ENCODE measurements at regions not wholly inside any gene's neighbourhood (a gene's known extent, or its start where the extent isn't known, plus 50 kb on each side); places are given as distances from the start of the nearest gene placed in this dataset.

DNA sequence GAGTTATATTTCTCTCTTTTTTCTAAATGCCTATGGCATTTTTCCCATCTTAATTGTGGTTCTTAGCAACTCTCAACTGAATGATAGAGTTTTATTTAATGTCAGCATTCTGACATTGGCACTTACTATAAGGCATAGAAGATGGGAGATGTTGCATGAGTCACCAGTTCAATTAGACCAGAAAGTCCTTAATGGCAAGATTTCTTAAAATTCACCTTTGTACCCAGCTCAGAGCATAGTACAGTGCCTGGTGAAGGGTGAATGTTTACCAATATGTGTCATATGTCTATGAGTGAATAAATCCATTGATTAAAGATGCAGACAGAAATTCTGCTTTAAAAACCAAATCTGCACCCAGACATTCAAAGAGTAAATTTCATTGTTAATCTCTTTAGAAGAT, 526.9 kb downstream of the EFNB2 start:
- Histone ChIP-seq H3K4me1 (ENCODE audit: control insufficient read depth, insufficient read depth, low read length, poor library complexity, severe bottlenecking) (no peaks in the 10 kb centered on the region), H3K36me3 (ENCODE audit: control insufficient read depth, insufficient read depth, low read length) (no peaks in the 10 kb centered on the region), H3K27ac (ENCODE audit: insufficient read depth, low read length, poor library complexity, severe bottlenecking) (no peak overlapping the region), H3K27me3 (ENCODE audit: control insufficient read depth, insufficient read depth, low read length) (no peaks in the 10 kb centered on the region), H3K9me3 (ENCODE audit: control insufficient read depth in 2 of 2, low read length in 2 of 2) (peaks cover 0 to 2% of the 10 kb centered on the region in 2 experiments), H3K4me3 (ENCODE audit: low read depth, low read length) (no peak overlapping the region)
- no peaks in the 10 kb centered on the region for H3K36me3 Mint-ChIP-seq
- H3K27me3 Mint-ChIP-seq = no peaks in the 10 kb centered on the region
- DNase-seq (no peak), ATAC-seq (ENCODE audit: low read depth in 2 of 2) (no peak)
- H3K4me3 Mint-ChIP-seq = no peak overlapping the region
- no peak overlapping the region for H3K27ac Mint-ChIP-seq
- H3K4me1 Mint-ChIP-seq = no peaks in the 10 kb centered on the region
- H3K9me3 Mint-ChIP-seq = peaks cover 0 to 5% (median 3%) of the 10 kb centered on the region in 7 donors

DNA sequence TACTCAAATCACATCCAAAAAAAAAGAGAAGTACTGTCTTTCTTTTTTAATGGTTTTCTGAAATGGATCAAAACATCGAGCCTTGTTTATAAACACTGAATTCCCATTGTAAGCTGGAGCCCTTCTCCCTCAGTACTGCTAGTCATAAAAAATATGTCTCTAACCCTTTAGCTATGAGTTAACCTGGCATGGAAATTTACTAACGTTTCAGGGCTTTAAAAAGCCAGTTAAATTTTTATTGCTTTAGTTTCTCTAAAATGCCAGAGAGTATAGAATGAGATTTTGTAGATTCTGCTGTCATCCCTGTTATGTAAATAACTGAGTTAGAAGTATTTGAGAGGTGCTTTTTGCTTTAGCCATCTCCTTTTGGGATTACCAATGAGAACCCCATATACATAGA, 528.3 kb downstream of the EFNB2 start:
- peaks cover 0 to 5% (median 3%) of the 10 kb centered on the region in 7 donors for H3K9me3 Mint-ChIP-seq

DNA sequence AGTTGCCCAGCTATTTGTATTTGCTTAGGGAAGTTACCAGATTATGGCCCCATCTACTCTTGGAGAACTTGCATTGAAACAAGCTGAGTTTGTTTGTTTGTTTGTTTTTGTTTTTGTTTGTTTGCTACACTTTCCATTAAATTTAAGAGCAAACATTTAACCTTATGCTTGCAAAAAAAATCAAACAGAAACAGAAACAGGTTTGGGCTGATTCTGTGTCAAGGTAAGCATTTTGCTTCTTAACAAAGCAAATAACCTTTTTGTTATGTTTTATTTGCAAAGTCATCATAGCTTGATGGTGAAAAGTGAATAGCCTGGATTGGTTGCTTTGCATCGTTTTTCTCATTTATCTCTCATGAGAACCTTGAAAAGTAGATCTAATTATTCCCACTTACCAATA, 531.8 kb downstream of the EFNB2 start:
- peaks cover 0 to 2% of the 10 kb centered on the region in 2 experiments for H3K9me3 ChIP-seq (ENCODE audit: control insufficient read depth in 2 of 2, low read length in 2 of 2)
- no peaks in the 10 kb centered on the region for H3K4me1 ChIP-seq (ENCODE audit: control insufficient read depth, insufficient read depth, low read length, poor library complexity, severe bottlenecking)
- ATAC-seq (ENCODE audit: low read depth in 2 of 2) = no peak
- no peaks in the 10 kb centered on the region for H3K36me3 Mint-ChIP-seq
- no peak for DNase-seq
- H3K36me3 ChIP-seq (ENCODE audit: control insufficient read depth, insufficient read depth, low read length) = no peaks in the 10 kb centered on the region
- no peaks in the 10 kb centered on the region for H3K4me1 Mint-ChIP-seq
- no peaks in the 10 kb centered on the region for H3K27me3 Mint-ChIP-seq
- H3K27ac Mint-ChIP-seq = no peak overlapping the region
- peaks cover under 1 to 8% (median 5%) of the 10 kb centered on the region in 7 donors for H3K9me3 Mint-ChIP-seq
- H3K4me3 Mint-ChIP-seq = no peak overlapping the region
- no peak overlapping the region for H3K27ac ChIP-seq (ENCODE audit: insufficient read depth, low read length, poor library complexity, severe bottlenecking)
- H3K27me3 ChIP-seq (ENCODE audit: control insufficient read depth, insufficient read depth, low read length) = no peaks in the 10 kb centered on the region
- H3K4me3 ChIP-seq (ENCODE audit: low read depth, low read length) = no peak overlapping the region

More for the DNA sequence above, 528.3 kb downstream of the EFNB2 start:
- Histone ChIP-seq H3K27ac (ENCODE audit: insufficient read depth, low read length, poor library complexity, severe bottlenecking) (no peak overlapping the region), H3K4me3 (ENCODE audit: low read depth, low read length) (no peak overlapping the region), H3K9me3 (ENCODE audit: control insufficient read depth in 2 of 2, low read length in 2 of 2) (peaks cover 0 to 2% of the 10 kb centered on the region in 2 experiments), H3K36me3 (ENCODE audit: control insufficient read depth, insufficient read depth, low read length) (no peaks in the 10 kb centered on the region), H3K4me1 (ENCODE audit: control insufficient read depth, insufficient read depth, low read length, poor library complexity, severe bottlenecking) (no peaks in the 10 kb centered on the region), H3K27me3 (ENCODE audit: control insufficient read depth, insufficient read depth, low read length) (no peaks in the 10 kb centered on the region)
- Mint-ChIP-seq H3K4me3 (no peak overlapping the region), H3K4me1 (no peaks in the 10 kb centered on the region), H3K27me3 (no peaks in the 10 kb centered on the region), H3K36me3 (no peaks in the 10 kb centered on the region), H3K27ac (no peak overlapping the region)
- DNase-seq = no peak
- no peak for ATAC-seq (ENCODE audit: low read depth in 2 of 2)

DNA sequence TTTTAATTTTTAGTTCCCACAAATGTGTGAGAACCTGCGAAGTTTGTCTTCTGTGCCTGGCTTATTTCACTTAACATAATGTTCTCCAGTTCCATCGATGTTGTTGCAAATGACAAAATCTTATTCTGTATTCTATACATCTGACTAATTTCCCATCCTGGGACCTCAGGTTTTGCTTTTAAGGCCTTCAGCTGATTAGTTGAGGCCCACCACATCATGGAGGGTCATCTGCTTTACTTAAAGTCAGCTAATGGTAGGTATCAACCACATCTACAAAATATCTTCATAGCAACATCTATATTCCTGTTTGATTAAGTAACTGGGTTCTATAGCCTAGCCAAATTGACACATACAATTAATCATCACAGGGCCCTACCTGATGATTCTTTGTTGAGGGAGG, 534.0 kb downstream of the EFNB2 start:
- no peak for ATAC-seq (ENCODE audit: low read depth in 2 of 2)

DNA sequence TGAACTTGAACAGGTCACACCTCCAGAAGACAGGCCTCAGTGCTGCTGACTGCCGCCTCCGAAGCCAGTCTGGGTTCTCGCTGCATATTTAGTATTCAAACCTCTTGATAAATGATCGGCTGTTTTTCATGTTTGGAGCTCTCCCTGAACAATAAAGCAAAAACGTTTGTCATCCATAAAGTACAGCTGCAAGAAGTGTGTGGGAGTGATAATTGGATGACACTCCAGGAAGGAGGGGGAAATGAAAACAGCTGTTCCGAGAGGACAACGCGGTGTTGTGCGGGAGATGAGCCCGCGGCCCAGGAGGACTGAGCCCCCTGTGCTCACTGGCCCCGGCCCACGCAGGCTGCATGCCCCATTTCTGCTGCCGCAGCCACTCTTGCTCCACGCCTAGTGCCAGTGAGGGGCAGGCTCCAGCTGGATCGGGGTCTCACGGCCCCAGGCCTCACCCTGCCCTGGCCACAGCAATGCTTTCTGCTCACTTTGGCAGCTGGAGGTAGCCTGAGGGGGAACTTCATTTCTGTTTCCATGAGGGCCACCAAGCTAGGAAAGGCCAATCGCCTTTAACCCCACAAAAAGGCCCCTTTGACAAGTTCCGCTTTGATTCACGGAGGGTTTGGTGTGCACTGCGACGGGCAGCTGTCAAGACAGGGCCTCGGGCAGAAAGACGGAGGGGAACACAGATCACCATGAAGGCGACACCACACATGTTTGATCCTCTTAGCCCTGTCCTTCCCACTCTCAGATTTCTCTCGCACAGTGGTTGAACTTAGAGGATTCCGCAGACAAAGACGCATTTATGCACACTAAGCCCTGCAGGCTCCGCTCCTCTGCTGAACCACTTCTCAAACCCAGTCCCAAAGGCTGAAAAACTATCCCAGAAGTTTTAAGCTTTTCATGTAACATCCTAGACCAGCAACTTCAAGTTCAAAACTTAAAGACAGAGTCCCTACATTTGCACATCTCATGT, 537.6 kb downstream of the EFNB2 start:
- Histone ChIP-seq H3K27me3 (ENCODE audit: control insufficient read depth, insufficient read depth, low read length) (no peaks in the 10 kb centered on the region), H3K36me3 (ENCODE audit: control insufficient read depth, insufficient read depth, low read length) (no peaks in the 10 kb centered on the region), H3K4me3 (ENCODE audit: low read depth, low read length) (no peak overlapping the region), H3K4me1 (ENCODE audit: control insufficient read depth, insufficient read depth, low read length, poor library complexity, severe bottlenecking) (no peaks in the 10 kb centered on the region), H3K9me3 (ENCODE audit: control insufficient read depth in 2 of 2, low read length in 2 of 2) (no peaks in the 10 kb centered on the region), H3K27ac (ENCODE audit: insufficient read depth, low read length, poor library complexity, severe bottlenecking) (no peak overlapping the region)
- peaks cover 3 to 9% (median 7%) of the 10 kb centered on the region in 7 donors for H3K9me3 Mint-ChIP-seq
- H3K27me3 Mint-ChIP-seq = no peaks in the 10 kb centered on the region
- H3K4me3 Mint-ChIP-seq = no peak overlapping the region
- ATAC-seq (ENCODE audit: low read depth in 2 of 2) (no peak), DNase-seq (no peak)
- H3K27ac Mint-ChIP-seq = no peak overlapping the region
- H3K36me3 Mint-ChIP-seq = no peaks in the 10 kb centered on the region
- no peaks in the 10 kb centered on the region for H3K4me1 Mint-ChIP-seq

More for the DNA sequence above, 534.0 kb downstream of the EFNB2 start:
- Mint-ChIP-seq H3K9me3 (peaks cover 3 to 11% (median 7%) of the 10 kb centered on the region in 7 donors), H3K27ac (no peak overlapping the region), H3K4me1 (no peaks in the 10 kb centered on the region), H3K27me3 (no peaks in the 10 kb centered on the region), H3K36me3 (no peaks in the 10 kb centered on the region), H3K4me3 (no peak overlapping the region)
- Histone ChIP-seq H3K9me3 (ENCODE audit: control insufficient read depth in 2 of 2, low read length in 2 of 2) (no peaks in the 10 kb centered on the region), H3K27ac (ENCODE audit: insufficient read depth, low read length, poor library complexity, severe bottlenecking) (no peak overlapping the region), H3K36me3 (ENCODE audit: control insufficient read depth, insufficient read depth, low read length) (no peaks in the 10 kb centered on the region), H3K4me3 (ENCODE audit: low read depth, low read length) (no peak overlapping the region), H3K27me3 (ENCODE audit: control insufficient read depth, insufficient read depth, low read length) (no peaks in the 10 kb centered on the region), H3K4me1 (ENCODE audit: control insufficient read depth, insufficient read depth, low read length, poor library complexity, severe bottlenecking) (no peaks in the 10 kb centered on the region)
- no peak for DNase-seq

DNA sequence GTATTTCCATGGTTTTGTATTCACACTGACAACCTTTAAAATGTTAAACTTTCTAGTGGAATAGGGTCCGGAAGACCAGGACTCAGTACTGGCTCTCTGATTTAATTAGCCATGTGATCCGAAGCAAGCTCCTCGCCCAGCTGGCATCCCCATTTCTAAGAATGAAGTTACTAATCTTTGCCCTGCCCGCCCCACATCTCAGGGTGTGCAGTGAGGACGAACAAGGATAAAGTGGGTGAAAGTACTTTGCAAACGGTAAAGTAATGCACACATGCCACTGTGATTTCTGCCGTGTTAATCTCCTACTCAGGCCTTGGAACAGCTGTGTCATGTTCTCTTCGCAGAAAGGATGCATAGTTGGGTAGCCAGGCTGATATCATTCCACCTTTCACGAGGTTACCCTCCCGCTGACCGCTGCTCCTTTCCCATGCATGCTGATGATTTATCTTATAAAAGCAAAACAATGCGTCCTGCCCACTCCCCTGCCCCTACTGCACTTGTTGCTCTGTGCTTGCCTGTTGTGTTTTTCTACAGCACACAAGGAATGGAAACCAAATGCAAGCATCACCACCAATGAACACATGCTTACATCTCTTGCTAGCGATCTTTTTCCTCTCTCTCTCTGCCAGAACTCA, 539.0 kb downstream of the EFNB2 start:
- Histone ChIP-seq H3K27me3 (ENCODE audit: control insufficient read depth, insufficient read depth, low read length) (no peaks in the 10 kb centered on the region), H3K27ac (ENCODE audit: insufficient read depth, low read length, poor library complexity, severe bottlenecking) (no peak overlapping the region), H3K36me3 (ENCODE audit: control insufficient read depth, insufficient read depth, low read length) (no peaks in the 10 kb centered on the region), H3K4me3 (ENCODE audit: low read depth, low read length) (no peak overlapping the region), H3K4me1 (ENCODE audit: control insufficient read depth, insufficient read depth, low read length, poor library complexity, severe bottlenecking) (no peaks in the 10 kb centered on the region), H3K9me3 (ENCODE audit: control insufficient read depth in 2 of 2, low read length in 2 of 2) (no peaks in the 10 kb centered on the region)
- Mint-ChIP-seq H3K36me3 (no peaks in the 10 kb centered on the region), H3K9me3 (peaks cover 3 to 10% (median 7%) of the 10 kb centered on the region in 7 donors), H3K27me3 (no peaks in the 10 kb centered on the region), H3K4me3 (no peak overlapping the region), H3K27ac (no peak overlapping the region), H3K4me1 (no peaks in the 10 kb centered on the region)
- no peak for ATAC-seq (ENCODE audit: low read depth in 2 of 2)
- DNase-seq = no peak

DNA sequence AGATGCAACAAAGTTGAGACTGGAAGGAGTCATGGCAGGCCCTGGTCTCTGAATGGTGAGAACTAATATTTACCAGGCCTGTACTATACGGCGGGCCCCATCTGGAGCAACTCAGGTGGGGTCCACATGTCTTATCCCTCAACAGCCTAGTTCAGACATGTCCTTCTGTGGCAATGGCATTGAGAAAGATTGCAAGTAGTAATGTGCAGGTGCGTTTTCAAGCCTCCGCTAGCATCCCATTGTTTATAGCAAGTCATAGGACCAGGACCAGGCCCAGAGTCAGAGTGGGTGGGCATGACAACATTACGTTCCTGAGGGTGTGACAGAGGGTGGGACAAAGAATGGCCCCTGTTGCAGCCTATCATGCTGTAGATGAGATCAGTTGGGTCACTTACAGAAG, 541.1 kb downstream of the EFNB2 start:
- no peaks in the 10 kb centered on the region for H3K9me3 ChIP-seq (ENCODE audit: control insufficient read depth in 2 of 2, low read length in 2 of 2)
- H3K4me3 ChIP-seq (ENCODE audit: low read depth, low read length) = no peak overlapping the region
- Mint-ChIP-seq H3K27ac (no peak overlapping the region), H3K9me3 (peaks cover 3 to 11% (median 7%) of the 10 kb centered on the region in 7 donors), H3K27me3 (no peaks in the 10 kb centered on the region), H3K36me3 (no peaks in the 10 kb centered on the region), H3K4me3 (no peak overlapping the region), H3K4me1 (no peaks in the 10 kb centered on the region)
- H3K4me1 ChIP-seq (ENCODE audit: control insufficient read depth, insufficient read depth, low read length, poor library complexity, severe bottlenecking) = no peaks in the 10 kb centered on the region
- ATAC-seq (ENCODE audit: low read depth in 2 of 2) (no peak), DNase-seq (no peak)
- no peaks in the 10 kb centered on the region for H3K27me3 ChIP-seq (ENCODE audit: control insufficient read depth, insufficient read depth, low read length)
- no peak overlapping the region for H3K27ac ChIP-seq (ENCODE audit: insufficient read depth, low read length, poor library complexity, severe bottlenecking)
- H3K36me3 ChIP-seq (ENCODE audit: control insufficient read depth, insufficient read depth, low read length) = no peaks in the 10 kb centered on the region

Data from CD4-positive, CD25-positive, alpha-beta regulatory T cell (primary cell).